ENCODE measurements at regions not wholly inside any gene's neighbourhood (a gene's known extent, or its start where the extent isn't known, plus 50 kb on each side); places are given as distances from the start of the nearest gene placed in this dataset.

DNA sequence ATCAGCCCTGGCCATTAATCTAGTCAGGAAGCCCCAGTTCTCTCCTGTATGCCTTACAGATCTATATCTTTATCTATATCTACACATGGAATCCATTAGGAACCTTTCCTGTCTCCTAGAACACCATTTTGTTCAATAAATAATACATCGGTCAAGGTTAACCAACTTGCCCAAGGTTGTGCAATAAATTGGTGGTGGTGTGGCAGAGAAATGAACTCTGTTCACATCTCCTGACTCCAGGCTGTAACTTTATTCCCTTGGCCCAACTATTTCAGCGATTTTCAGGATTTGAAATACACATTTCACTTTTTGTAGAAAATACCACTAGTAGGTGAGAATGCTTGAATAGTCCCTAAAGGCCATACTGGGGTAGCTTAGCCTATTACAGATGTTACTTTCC, 712.5 kb upstream of the FZD8 start:
- DNase-seq, result no peak

DNA sequence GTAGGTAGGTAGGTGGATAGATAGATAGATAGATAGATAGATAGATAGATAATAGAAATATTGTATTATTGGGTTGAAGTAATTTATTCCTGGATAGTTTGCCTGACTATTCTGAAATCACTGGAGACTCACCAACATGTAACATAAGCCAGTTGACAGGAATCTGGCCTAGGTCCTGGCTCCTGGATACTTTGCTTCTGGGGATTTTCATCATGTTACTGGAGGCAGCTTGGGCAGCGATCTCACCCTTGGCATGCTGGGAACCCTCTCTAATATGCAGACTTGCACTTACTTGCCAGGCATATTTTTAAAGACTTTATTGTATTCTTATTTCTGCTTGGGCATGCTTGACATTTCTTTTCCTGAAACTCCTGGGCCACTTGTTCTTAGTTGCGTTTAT, 709.1 kb upstream of the FZD8 start:
- DNase-seq, result no peak

DNA sequence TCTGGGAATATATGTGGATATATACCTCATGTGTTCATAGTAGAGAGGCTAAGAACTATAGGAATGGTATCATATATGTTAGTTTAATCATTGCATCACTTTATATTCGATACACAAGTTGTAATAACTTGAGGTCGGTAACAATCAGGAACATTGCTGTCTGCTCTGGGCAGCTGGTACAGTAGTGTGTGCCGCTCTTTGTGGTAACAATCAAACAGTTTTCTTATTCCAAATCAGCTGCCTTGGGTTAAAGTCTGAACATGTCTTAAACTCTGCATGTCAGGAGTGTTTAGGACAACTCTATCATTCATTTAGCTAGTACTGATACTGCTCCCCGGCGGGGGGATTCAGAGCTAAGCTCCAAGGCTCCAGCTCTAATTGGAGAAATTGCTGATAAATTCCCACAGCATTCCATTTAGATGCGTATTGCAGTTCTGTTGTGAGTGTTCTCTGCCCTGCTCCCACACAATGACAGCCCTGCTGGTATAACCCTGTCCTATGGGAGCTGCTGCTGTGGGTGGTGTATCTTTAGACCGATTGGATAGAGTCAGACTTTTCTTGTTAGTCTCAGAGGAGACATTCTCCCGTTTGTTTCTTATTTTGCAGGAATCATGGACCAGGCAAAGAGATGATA, 707.5 kb upstream of the FZD8 start:
- DNase-seq, result peak; percentile 35

DNA sequence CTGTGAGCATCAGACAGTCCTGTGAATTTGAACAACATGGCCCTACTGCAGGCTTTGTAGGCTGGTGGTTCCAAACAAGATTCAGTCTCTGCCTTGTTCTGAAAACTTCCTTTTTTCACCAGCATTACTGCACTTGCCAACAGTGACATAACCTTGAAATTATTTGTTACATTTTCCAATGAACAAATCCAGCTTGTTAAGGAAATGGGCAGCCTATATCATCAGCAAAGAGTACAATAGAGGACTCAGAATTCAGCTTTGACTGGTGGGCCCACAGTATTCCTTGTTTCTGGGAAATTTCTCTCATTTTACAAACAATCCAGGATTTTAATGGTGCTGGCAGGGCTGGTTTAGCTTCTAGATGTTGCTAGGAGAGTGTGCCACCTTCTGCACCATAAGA, 703.7 kb upstream of the FZD8 start:
- no peak for DNase-seq

DNA sequence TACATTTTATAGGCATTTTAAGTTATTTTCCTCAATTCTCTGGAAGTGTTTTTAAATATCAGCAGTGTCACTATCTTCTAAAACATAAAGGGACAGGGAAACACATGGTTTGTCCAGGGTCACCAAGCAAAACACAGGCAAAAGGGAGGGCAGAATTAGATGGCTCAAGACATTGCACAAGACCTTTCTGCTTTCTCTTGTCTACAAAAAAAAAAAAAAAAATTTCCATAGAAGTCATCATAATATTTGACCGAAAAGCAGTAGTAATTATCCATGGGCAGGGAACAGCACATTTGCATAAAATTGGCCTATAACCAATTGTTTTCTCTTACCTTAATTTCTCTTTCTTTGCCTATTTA, 703.1 kb upstream of the FZD8 start:
- no peak for DNase-seq

DNA sequence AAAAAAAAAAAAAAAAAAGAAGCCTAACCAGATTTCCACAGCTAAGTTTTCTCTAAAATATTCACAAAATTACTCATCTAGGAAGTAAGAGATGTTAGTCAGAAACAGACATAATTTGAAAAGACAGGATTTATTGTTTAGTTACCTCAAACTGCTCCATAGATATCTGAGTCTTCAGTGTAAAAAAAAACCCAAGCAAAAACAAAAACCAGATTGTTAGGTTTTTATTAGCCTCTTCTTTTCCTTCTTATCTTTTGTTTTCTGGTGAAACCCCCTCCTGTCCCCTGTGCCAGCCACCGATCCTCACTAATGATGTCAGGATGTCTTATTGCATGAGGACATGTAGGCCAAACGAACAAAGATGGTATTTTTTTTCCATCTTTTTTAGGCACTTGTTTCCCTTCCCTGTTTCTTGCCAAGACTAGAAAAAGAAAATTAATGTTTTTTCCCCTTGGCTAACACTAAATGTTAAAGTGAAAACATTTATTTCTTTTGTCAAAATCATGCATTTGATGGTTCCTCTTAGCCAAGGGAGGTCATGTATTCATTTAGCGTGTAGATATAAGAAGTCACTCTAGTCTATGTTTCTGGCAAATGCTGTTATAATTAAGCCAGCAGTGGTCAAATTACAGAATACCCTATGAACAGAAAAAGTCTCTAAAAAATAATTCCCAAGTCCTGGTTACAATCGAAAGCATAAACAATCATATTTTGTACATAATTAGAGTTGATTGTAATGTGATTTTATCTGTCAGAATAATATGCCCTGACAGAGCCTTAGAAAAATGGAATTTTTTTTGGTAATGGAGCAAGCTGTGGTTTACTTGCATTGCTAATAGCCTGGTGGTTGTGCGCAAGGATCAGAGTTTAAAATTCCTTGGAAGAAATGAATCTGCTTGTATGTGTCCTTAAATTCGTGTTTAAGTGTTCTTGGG, 702.4 kb upstream of the FZD8 start:
- DNase-seq, result no peak

DNA sequence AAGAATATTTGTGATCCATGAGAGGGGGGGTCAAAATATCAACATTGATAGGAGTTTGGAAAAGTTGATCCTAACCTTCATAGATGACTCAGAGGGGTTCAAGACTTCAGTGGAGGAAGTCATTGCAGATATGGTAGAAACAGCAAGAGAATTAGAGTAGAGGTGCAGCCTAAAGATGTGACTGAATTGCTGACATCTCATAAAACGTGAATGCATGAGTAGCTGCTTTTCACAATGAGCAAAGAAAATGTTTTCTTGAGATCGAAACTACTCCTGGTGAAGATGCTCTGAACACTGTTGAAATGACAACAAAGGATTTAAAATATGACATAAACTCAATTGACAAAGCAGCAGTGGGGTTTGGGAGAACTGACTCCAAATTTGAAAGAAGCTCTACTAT, 700.7 kb upstream of the FZD8 start:
- no peak for DNase-seq

DNA sequence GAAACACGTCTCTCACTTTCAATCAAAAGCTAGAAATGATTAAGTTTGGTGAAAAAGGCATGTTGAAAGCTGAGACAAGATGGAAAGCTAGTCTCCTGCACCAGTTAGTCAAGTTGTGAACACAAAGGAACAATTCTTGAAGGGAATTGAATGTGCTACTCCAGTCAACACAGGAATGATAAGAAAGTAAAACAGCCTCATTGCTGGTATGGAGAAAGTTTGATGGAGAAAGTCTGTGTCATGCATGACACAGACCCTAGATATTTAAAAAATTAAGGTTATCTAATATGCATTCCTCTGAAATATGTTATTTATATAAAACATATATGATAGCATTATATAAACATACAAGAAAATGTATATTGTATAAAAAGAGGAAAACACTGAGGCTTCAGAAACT, 699.4 kb upstream of the FZD8 start:
- DNase-seq, result no peak

DNA sequence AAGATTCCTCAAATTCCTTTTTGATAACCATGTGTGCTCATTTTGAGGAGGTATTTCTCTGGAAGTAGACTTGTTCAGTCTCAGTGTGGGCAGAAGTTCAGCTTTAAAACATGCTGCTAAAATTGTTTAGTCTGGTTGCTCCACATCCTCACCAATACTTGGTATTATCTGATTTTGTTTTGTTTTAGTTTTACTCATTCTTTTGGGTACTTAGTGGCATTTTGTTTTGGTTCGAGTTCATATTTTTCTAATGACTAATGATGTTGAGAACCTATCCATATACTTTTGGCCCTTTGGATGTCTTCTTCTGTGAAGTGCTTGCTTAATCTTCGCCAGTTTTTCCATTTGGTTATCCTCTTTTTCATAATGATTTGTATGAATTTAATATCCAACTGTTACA, 694.2 kb upstream of the FZD8 start:
- no peak for DNase-seq

DNA sequence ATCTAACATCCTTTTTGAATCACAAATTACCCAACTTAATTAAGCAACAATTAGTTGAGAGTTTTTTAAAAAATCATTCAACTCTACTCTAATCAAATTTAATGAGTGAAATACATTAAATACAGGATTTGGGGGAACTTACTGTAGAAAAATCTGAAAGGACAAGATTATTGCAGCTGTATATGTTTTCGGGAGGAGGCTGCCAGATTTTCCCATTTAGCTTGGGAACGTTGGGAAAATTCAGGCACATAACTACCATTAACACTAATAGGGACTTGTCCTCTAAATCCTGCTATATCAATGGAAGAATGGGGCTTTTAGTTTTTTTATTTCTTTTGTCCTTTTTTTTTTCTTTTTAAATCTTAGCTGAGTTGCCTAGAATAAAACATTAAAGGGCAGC, 691.4 kb upstream of the FZD8 start:
- no peak for DNase-seq

DNA sequence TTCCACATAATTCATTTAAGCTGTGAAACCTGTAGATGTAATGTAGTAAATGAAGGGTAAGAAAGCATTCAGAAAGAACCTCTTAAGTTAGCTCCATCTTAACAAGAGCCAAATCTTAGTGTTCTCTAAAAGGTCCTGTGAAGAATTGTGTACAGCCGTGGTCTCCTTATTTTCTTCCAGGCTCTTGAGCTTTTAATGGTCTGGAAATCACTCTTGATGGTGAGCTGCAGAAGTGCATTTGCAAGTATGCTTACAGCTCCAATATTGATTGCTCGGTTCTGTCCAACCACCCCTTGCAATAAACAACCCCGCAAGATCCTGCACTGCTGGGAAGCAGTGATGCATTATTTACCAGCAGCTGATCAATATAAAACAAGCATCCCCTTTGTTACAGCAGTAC, 690.8 kb upstream of the FZD8 start:
- DNase-seq, result no peak

DNA sequence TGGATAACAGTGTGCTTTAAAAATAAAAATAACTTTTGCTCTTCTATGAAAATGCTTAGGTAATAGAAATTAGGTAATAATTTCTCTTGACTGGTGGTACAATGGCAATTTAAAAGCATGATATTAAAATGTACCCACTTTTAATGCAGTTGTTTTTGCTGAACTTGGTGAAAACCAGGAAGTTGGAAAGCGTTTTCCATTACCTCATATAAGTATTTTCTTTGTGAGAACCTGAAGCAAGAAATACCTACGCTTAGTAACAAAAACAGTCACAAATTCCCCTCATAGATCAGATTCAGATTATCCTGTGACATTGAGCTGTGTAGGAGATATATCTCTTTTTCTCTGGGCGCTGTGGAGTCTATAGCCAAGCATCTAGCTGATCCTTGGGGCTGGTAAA, 689.0 kb upstream of the FZD8 start:
- no peak for DNase-seq

DNA sequence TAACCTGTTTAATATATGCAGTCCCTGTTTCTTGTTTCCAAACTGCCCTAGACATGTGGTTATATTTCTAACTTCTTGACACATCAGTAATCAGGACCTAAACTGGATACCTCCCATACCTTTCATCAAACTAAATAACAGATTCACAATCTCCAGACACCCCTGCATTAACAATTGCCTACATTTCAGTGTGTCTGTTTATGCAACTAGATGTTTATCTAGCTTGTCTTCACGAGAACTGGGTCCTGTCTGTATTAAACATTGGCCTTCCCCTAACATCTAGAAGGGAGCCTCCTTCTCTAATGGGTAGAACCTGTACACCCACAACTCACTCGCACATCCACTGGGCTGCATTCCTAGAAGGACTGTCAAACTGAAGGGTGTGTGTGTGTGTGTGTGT, 683.7 kb upstream of the FZD8 start:
- no peak for DNase-seq

DNA sequence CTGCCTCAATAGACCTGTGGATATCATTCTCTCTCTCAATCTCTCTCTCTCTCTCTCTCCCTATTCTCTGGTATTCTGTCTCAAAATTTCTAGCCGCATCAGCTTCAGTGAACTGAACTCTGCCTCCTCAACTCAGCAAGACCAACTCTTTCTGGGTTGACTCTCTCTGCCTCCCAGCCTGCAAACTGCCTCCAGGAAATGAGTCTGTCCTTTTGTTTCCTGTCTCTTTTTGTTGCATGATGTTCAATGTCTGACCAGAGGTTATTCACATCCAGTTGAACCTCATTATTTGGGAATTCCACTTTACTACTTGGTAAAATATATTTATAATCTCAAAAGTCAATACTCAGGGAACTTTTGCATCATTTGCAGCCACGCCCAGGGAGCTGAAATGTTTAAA, 682.7 kb upstream of the FZD8 start:
- DNase-seq, result no peak

DNA sequence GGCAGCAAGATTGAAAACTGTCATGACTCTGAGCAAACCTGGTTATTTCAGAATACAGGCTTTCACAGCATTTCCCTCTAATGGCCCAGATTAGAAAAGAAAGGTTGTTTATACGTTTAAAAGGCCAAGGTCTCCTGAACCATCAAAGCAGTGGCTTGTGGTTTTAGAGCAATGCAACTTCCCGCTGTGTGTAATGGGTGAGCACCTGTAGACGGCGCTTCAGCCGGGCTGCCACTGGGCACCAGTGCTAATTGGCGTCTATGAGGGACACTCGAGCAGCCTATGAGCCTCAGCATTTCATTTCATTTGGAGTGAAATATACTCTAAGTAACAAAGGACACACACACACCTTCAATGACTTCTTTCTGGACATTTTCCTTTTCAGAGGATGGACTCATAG, 671.0 kb upstream of the FZD8 start:
- no peak for DNase-seq

DNA sequence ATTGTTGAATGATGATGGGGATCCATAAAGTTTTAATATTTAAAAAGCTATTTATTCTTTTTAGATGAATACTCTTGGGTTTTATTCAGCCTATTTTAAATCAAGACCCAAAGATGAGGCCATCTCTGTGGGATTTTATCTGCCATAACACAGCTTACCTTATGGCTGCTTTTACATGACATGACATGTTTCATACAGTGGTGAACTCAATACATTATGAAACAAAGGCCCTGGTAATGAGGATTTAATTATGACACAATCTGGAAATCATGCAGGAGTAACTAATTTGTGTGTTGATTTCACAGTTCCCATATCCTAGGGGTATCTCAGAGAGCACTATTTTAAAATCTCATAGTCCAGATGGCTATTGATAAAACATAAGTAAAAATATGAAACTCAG, 661.8 kb upstream of the FZD8 start:
- no peak for DNase-seq

DNA sequence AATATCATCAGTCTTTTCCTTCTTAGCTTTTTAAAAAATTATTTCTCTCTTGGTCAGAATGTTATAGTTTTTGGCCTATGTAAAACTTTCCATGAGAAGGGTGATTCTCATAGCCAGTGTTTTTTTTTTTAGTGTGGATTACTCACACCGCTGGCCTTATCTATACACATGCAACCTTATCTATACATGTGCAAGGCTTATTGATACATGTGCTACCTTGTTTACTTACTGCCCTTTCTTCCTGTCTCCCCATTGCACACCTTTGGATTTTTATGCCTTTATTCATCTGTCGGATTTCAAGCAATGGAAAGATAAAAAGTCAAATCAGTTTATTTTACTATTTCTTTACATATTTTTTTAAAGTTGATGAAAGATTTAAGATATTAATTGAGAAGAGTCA, 660.0 kb upstream of the FZD8 start:
- DNase-seq, result no peak

DNA sequence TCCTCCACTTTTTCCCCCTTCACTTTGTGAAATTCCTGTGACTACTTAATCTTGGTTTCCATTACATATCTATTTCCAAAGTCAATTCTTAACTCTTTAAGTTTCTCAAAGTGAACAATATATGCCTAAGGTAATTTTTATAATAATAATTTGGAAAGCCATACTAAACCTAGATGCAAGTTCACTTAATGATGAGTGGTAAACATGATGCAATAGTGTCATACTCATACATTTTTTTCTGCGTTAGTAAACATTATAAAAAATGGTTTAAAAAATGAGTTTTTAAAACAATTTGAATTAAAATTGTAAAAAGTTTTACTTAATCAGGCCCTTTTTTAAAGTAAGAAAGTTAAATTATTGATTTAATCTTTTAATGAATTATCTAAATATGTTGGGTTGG, 659.4 kb upstream of the FZD8 start:
- DNase-seq, result no peak

DNA sequence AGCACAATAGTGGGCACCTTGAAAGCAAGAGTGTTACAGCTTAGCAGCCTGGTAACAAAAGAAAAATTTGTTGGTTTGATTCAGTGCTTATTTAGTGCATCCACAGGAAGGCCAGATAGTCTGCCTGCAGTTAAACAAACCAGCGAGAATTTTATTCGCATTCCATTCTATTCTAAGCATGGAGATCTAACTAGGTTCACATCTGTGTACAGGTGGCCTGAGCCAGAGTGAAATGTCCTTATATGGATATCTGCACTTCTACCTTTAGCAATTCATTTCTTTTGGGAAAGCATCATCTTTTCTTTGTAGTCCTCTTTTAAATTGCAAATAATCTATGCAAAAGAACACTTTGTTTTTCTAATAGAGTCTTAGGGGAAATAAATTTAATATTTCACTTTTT, 659.0 kb upstream of the FZD8 start:
- DNase-seq, result no peak

DNA sequence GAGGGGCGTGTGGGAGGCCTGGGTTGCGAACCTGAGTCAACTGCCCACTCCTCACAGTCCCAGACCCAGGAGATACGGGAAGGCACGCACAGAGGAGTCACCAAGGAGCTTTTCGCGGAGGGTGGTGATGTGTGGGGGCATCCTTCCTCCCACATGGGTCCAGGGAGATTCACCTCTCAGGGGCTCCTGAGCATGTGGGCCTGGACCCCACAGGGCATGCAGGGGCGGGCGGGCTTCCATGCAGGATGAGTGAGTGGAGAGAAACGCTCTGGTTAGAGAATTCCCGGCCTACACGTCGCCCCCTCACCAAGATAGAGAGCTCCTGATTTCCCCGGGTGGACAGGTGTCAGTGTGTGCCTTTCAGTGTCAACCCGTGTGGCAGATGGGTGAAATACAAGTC, 641.7 kb upstream of the FZD8 start:
- no peak for DNase-seq

DNA sequence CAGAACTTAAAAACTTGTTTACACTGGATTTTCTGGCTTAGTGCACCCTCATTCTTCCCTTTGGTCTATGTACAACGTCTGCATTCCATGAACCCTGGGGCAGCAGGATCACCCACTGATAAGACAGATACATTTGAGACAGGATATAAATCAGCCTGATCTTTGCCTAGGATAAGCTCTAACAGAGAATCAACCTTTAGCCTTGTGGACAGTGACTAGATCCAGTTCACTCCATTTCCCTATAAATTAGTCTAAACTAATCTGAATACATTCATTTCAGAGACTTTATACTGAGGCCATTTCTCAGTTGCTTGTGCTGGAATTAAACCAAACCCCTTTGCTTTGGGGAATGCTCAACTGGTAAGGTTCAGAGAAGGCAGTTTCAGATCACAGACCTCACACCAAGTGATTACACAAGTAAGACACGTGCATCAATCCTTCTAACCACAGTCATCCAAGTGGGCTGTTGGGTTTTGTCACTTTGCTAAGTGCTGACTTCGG, 639.8 kb upstream of the FZD8 start:
- no peak for DNase-seq

DNA sequence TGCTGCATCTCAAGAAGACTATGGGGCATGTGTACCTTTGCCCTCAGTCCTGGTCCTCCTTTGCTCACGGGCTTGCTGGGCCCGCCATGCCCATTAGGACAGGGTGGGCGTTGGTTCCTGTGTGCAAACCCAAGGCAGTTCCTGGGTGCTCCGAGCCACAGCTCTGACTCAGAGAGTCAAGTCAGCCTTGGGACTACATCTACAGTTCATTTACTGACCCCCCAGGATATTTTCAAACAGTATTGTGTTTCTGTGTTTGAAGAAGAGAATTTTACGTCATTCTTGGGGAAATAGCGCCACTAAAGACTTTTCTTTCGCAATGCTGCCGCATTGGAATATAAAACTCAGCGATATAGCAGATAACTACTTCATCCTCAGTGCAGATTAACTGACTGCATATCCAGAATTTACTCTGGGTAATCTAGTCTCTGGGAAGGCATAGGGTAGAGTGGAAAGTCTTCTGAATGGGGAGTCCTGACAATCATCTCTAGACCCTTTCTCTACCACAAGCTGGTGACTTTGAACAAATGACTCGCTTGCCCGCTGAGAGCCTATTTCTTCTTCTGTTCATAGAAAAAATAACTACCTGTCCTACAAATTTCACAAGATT, 638.9 kb upstream of the FZD8 start:
- DNase-seq, result no peak

DNA sequence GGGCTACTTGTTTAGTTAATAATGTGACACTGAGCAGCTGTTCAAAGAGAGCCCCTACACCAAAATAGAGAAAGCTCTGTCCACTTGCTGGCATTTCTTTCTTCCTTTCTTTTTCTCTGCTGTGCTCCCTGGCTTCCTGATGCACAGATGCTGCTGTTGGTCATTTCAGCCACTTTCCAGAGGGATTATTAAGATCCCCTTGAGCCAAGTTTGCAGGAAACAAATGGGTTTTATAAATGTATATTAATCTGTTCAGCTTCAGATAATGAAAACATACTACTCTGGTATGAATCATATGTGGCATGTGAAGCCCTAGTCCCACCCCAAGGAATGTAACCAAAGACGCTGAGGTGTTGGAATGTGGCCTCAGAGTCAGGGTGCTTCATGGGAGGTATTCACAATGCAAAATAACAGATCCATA, 638.2 kb upstream of the FZD8 start:
- DNase-seq, result no peak

DNA sequence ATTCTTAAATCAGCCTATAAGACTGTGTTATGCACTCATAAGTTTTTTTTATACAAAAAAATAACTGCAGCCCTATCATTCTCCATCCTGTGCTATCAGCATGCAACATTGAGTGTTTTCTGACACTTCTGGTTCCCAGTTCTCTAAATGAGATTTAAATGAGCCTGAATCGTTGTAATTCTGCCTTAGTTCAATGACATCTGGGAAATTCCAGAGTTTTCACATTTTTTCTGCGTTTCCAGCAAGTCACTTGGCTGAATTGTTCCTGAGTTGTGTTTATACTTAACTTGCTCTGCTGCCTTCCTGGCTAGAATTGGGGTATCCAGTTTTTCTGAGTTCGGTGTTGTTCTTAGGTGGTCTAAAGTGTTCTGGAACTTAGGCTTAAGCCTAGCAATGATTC, 636.1 kb upstream of the FZD8 start:
- DNase-seq, result no peak
